DMS53 treated with DMSO at 0.1 percent for 48 hours (cell line): ENCODE measurements at regions not wholly inside any gene's neighbourhood (a gene's known extent, or its start where the extent isn't known, plus 50 kb on each side); places are given as distances from the start of the nearest gene placed in this dataset.
"Not testable (repeated sequence)": the region's sequence is repeated elsewhere in the genome, so short reads cannot be mapped to it uniquely, and the experiment has no call there.

Experiments used
- DNase-seq: peaks from one replicate; lab custom pipeline; 2025; ENCODE audit not compliant: unreplicated experiment; lab: John Stamatoyannopoulos, UW

DNA sequence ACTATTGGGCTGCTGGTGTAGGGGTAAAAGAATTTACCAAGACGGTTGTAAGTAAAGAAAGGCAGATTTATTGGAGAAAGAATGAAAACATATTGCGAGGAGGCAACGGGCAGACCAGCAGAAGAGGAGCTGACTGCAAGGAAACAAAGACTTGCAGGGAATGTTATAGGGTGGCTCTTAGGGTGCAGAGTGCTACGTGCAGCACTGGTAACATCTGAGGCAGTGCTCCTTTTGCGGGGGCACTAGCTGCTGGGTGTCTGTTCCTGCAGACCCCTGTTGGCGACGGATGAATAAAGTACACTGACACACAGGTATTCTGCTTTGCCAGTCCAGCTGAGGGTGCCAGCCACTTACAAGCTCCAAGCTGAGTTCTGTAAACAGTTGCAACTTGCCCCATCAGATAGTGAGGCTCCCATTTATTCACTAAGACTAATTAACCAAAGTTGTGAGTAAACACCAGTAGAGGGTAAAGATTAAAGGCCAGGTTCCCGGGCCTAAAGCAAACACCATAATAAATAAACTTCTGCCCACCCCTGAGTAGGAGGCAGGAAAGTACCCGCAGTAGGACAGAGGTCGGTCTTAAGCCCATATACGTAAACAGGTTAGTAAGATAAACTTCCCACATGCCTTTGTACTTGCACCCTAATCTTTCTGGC, 140.2 kb upstream of the KCNK1 start:
- no peak for DNase-seq

DNA sequence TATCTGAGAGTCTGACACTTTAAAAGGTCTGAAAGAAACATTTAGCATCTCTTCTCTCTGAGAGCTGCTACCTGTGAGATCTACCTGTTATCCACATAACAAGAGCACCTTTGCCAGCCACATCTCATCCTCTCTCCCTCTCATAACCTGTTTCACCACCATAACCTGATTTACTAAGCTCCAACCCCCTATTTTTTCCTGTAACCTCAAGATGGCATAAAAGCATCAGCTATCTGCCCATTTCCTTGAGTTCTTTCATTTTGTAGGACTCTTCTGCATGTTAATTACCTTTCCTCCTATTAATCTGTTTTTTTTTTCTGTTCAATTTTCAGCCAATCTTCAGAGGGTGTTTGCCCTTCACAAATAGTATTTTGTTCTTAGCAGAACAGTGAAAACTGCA, 136.5 kb upstream of the KCNK1 start:
- no peak for DNase-seq

DNA sequence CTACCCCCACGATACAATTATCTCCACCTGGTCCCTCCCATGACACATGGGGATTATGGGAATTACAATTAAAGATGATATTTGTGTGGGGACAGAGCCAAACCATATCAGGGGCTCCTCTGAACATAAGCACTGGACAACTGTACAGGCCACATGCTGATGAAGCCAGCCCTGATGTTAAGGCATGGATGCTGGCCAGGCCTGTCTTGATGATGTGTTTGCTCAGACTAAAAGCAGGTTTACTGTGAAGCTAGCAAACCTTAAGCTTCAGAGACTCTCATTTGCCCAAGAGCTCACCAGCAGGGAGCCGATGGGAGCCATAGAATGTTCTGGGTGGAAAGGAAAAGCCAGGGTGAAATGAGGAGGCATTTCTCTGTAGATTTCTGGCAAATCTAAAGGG, 135.3 kb upstream of the KCNK1 start:
- no peak for DNase-seq

DNA sequence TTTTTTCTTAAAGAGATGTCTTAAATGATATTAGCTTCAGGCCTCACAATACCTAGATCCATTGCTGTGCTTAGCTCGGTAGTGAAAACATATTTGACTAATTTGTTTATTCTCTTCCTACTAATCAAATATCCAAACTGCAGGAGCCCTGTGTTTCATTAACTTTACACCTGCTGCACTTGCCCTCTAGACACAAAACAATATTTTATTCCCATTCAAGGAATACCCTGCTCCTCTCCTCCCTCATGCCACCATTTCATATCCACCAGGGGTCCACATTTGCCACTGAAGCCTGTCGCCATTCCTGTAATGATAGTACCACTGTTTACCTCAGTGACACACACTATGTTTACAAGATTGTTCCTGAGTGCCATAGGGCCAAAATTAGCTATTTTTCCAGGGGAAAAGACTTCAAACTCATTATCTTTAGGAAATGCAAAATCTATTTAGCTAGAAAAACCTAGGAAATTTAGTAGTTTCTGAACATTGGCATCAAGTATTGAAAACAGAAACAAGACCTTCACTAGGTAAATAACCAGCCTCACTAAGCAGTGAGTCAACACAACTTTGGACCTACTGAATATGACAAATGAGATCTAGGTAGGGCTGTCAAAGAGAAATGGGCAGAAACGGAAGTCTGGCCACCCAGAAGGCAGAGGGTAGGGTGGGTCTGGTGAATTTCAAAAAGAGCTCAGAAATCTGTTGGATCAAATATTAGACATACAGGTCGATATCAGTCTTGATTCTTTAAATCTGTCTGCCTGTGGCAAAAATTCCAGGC, 134.6 kb upstream of the KCNK1 start:
- no peak for DNase-seq

DNA sequence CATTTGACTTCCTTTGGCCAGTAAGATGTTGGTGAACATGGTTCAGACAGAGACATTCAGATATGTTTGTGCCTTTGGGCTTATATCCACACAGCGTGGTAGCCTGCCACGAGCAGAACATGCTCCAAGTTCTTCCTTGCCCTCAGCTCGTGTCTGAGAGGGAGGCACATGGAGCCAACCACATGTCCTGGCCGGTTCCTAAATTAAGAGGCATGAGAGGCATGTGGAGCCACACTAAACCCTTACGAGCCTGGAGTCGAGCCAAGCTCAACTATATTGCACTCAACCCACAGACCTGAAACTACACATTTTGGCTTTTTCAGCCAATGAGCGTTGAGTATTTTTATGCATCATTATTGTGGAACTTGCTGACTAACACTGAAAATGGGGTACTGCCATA, 133.7 kb upstream of the KCNK1 start:
- no peak for DNase-seq

DNA sequence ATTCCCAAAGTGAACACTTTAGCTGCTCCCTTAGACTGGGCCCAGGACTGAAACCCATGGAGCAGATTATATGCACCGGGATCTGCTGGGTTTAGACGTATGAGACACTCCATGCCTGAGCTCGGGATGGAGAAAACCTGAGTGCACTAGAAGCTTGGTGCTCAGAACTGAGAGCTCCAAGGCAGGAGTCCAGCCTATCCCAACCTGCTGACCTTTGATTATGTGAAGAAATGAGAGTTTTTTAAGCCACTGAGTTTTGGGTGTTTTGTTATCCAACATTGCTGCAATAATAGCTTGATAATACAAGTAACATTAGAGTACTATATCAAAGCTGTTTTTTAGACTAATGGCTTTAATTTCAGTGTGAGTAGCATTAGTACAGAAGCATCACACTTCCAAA, 131.5 kb upstream of the KCNK1 start:
- DNase-seq, result no peak

DNA sequence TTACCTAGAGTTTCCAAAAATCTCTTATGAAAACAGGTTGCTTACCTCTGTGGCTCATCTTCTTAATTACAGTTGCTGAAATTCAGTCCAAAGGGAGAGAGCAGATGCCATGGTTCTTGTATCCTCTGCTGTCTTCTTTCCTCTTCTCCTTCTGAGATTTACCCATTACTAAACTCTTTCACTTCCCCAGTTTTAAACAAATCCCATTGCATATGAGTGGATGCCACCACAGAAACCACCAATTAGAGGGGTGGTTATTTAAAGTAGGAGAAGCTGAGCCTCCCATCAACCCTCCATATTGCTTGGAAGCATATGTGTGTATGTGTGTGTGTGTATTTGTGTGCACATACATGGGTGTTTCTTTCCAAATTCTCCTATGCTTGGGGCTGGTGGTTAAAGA, 128.5 kb upstream of the KCNK1 start:
- no peak for DNase-seq

DNA sequence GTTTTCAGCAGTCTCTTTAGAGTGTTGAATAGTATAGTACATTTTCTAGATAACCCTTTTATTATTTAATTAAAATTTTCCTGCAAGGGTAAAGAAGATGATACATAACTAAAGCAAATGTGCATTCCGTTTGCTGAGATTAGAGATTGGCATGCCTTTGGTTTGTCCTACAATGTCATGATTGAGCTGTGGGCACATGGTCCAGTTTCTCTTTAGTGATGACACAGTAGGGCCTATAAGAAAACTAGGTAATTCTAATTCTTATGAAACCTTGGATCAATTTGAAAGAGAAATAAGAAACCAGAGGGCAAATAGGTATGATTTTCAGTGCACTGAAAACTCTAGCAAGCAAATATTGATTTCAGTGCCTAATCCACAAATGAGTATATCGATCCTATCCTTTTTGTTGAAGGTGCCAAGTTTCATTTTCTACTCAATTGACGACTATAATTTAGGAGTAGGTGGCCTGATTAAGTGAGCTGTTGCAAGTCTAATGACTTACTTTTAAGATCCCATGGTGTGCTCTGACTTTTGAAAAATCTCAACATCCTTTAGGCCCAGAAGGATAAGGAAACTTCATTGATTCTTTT, 128.0 kb upstream of the KCNK1 start:
- no peak for DNase-seq

GRCh38 chr1:233487408-233487807, 126.5 kb upstream of the KCNK1 start:
- DNase-seq, result no peak

DNA sequence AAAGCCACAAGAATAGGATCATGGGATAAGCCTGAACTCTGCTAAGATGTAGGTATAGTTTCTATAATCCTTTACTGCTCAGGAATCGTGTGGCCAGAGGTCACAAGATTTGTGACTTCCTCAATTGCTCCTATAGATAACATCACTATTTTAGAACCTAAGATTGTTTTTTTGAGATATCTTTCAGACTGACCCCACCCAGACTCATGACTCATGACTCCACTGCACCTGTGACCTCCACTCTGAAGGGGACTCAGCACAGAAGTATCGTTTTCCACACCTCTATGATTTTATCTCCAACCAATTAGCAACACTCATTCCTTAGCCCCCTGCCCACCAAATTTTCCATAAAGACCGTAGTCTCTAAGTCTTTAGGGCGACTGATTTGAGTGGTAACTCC, 124.5 kb upstream of the KCNK1 start:
- no peak for DNase-seq

GRCh38 chr1:233490488-233490887, 123.4 kb upstream of the KCNK1 start:
- no peak for DNase-seq

DNA sequence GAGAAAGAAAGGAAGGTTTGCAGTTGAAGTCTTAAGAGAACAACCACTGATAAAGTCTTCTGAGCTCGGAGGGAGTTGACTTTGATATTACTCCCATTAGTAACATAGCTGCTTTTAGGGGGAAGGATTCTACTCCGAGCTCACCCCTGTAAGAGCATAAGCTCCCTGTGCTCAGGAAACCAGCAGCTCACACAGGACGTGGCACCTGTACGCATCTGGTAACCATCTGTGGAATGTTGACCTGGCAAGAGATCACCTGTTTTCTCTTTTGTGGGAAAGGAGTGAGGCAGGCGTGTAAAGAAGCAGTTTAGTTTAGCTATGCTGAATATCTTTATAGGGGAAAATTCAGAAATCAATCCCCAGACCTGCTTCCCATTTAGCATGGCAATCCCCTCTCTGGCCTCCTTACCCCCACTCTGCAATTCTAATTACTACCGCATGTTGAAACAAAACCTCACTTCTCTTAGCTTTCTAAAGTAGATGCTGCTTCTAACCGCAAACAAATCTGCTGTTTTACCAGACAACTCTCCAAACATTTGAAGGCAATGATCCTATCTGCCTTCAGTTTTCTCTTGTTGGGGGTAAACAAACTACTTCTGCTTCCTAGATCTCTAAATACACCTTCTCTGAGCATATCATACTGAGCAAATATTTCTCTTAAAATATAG, 121.8 kb upstream of the KCNK1 start:
- DNase-seq, result no peak

- DNase-seq, result no peak
Measured at GRCh38 chr1:233496993-233497392, 116.9 kb upstream of the KCNK1 start.

GRCh38 chr1:233497679-233498078, 116.2 kb upstream of the KCNK1 start:
- no peak for DNase-seq

- no peak for DNase-seq
Measured at GRCh38 chr1:233500106-233500505, 113.8 kb upstream of the KCNK1 start.

DNA sequence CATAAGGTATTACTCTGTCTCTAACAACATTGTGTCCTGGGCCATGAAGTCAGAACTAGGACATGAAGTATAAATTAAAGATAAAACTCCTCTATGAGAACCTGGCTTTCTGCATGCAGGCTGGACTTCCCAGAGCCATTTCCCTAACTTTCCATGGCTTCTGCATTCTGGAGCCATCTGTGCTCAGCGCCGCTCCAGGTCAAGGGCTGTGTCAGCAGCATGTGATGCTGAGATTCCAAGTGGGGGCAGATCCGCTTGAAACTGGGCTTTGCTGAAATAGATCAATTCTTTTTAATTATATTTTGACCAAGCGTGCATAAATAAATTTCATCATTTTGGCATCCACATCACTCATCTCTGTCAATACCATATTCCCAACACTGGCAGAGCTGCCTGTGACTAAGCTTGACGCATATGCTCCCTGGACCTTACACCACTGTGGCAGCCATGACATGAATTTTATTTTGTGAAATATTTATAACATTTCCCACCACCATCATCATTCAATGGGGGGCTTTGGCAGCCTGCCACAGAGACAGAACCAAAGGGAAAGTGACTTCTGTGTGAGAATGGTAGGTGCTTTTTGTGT, 110.4 kb upstream of the KCNK1 start:
- DNase-seq, result no peak

DNA sequence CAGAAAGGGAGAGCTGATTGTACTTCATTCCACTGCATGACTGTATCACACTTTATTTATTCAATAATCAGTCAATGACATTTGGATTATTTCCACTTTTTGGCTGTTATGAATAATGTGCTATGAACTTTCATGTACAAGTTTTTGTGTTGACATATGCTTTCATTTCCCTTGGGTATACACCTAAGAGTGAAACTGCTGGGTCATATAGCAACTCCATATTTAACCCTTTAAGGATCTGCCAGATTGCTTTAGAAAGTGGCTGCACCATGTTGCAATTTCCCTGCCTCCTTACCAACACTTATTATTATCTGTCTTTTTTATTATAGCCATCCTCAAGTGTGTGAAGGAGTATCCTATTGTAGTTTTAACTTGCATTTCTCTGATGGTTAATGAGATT, 108.8 kb upstream of the KCNK1 start:
- no peak for DNase-seq

- DNase-seq, result not testable (repeated sequence)
Measured at GRCh38 chr1:233505889-233506288, 108.0 kb upstream of the KCNK1 start.

DNA sequence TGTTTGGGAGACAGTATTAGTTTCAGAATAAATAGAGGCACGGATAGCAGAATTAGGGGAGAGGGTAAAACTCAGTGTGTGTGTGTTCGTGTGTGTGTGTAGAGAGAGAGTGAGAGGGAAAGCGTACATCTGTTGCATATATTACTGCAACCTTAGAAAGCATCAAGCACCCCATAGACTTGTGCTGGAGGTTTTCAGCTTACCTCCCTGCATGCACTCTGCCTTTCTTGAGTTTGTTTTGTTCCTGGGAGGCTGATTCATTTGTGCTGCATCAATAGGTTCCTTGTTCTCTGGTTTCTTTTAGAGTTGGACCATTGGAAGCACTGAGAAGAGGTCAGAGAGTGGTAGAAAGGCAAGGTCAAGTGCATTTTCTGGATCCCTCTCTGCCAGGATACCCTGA, 104.4 kb upstream of the KCNK1 start:
- DNase-seq, result no peak

- DNase-seq, result no peak
Measured at GRCh38 chr1:233512538-233512937, 101.4 kb upstream of the KCNK1 start.

DNA sequence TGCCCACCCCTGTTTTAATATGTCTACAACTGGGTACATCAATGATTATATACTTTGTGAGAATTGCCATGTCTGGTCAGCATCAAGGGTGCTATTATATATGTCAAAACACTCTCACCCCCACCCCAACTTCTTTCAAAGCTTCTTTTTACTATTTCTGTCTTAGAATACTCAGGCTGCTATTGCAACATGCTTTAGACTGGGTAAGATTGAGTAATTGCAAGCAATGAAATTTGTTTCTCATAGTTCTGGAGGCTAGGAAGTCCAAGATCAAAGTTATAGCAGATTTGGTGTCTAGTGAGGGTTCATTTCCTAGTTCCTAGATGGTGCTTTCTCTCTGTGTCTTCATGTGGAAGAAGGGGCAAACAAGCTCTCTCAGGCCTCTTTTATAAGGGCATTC, 100.5 kb upstream of the KCNK1 start:
- DNase-seq, result no peak
